GM12892 (cell line): ENCODE measurements at regions not wholly inside any gene's neighbourhood (a gene's known extent, or its start where the extent isn't known, plus 50 kb on each side); places are given as distances from the start of the nearest gene placed in this dataset.

Source experiments
- POLR2AphosphoS5 ChIP-seq: IDR thresholded peaks from 2 replicates; pipeline ENCODE4 v1.6.1; 2011; ENCODE audit warnings: low read depth, low read length, control low read depth
- TAF1 ChIP-seq: IDR thresholded peaks from 2 replicates; pipeline ENCODE4 v1.6.1; 2011; ENCODE audit warnings: low read depth, mild to moderate bottlenecking, control low read depth, low read length, borderline replicate concordance

GRCh38 chrX:123797543-123798447 is 62.1 kb upstream of the XIAP start:
- TF ChIP-seq POLR2AphosphoS5: no peak
- no peak for TF ChIP-seq TAF1
